ENCODE measurements at regions not wholly inside any gene's neighbourhood (a gene's known extent, or its start where the extent isn't known, plus 50 kb on each side); places are given as distances from the start of the nearest gene placed in this dataset.
"Not testable (repeated sequence)": the region's sequence is repeated elsewhere in the genome, so short reads cannot be mapped to it uniquely, and the experiment has no call there.

DNA sequence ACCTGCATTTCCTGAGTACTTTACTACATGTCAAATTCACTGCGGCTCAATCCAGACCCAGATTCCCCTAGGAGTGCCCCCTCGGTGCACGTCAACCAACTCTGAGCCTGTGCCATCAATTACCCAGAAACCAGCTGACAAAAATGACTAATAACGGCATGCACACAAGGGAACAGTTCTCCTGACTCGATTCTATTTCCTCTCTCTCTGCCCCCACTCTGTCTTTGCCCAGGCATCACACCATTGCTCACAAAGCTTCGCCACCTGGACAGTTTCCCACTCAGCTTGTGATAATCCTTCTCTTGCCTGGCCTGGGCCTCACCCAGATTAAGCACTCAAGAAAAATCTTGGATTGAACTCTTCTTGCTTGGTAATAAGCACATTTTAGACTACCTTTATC is 115.3 kb upstream of the NDUFV2 start:
- FAIRE-seq, result peak; percentile 17
- DNase-seq (ENCODE audit: low spot score), result peak; percentile 53

DNA sequence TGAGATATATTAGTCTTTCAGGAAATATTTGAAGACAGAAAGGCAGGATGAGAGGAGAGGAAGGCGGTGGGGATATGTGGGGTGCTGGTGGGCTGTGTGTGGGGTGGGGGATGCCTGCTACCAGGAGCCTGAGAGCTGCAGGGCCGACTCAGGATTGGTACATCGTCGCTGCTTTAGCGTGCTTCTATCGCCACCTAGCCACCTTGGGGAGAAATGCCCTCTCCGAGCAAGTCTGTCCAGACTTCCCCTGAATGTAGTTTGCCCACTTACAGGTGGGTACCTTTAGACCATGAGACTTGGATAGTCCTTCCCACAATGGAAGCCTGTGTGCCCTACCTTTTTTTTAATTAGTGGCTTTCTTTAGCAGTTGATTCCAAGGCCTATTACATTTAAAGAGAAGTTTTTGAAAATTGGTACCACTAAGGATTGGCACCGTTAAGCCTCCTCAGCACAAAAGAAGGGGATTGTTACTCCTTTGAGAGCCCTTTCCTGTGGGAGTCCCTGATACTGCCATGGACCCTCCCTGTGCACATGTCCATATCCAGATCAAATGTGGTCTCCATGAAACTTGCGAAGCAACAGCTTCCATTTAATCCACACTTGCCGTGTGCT is 114.1 kb upstream of the NDUFV2 start:
- DNase-seq (ENCODE audit: low spot score) (peak; percentile 85), FAIRE-seq (no peak)

GRCh38 chr18:8989017-8989416 is 113.5 kb upstream of the NDUFV2 start:
- DNase-seq (ENCODE audit: low spot score) (no peak), FAIRE-seq (no peak)

GRCh38 chr18:8989855-8990254 is 112.6 kb upstream of the NDUFV2 start:
- DNase-seq (ENCODE audit: low spot score) (no peak), FAIRE-seq (no peak)

- DNase-seq (ENCODE audit: low spot score), result no peak
- FAIRE-seq, result no peak
These were observed 112.0 kb upstream of the NDUFV2 start for GRCh38 chr18:8990276-8991031.

- no peak for FAIRE-seq
- no peak for DNase-seq (ENCODE audit: low spot score)
These were observed 111.3 kb upstream of the NDUFV2 start for GRCh38 chr18:8991155-8991554.

DNA sequence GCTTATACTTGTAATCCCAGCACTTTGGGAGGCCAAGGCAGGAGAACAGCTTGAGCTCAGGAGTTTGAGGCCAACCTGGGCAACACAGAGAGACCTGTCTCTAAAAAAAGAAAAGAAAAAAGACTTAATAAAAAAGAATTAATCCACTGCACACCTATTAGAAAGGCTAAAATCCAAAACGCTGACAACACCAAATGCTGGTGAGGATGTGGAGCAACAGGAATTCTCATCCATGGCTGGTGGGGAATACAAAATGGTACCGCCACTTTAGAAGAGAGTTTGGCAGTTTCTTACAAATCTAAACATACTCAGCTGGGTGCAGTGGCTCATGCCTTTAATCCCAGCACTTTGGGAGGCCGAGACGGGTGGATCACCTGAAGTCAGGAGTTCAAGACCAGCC is 110.0 kb upstream of the NDUFV2 start:
- not testable (repeated sequence) for FAIRE-seq; DNase-seq (ENCODE audit: low spot score)

DNA sequence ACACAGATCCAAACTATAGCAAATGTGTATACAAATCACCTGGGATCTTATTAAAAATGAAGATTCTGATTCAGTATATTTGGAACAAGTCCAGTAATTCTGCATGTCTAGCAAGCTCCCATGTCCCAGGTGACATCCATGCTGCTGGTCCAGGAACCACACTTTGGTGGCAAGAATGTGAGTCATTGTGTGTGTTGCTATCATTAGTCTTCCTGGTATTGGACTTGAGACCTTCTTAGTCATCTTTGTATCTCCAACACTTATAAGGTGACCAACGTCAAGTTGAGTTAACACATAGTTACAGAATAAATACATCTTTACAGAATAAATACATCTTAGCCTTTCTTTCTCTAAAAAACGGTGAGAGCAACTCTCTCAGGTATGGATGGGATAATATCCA is 107.9 kb upstream of the NDUFV2 start:
- DNase-seq (ENCODE audit: low spot score) (no peak), FAIRE-seq (peak; percentile 62)

GRCh38 chr18:8995096-8995495 is 107.4 kb upstream of the NDUFV2 start:
- FAIRE-seq (no peak), DNase-seq (ENCODE audit: low spot score) (no peak)

DNA sequence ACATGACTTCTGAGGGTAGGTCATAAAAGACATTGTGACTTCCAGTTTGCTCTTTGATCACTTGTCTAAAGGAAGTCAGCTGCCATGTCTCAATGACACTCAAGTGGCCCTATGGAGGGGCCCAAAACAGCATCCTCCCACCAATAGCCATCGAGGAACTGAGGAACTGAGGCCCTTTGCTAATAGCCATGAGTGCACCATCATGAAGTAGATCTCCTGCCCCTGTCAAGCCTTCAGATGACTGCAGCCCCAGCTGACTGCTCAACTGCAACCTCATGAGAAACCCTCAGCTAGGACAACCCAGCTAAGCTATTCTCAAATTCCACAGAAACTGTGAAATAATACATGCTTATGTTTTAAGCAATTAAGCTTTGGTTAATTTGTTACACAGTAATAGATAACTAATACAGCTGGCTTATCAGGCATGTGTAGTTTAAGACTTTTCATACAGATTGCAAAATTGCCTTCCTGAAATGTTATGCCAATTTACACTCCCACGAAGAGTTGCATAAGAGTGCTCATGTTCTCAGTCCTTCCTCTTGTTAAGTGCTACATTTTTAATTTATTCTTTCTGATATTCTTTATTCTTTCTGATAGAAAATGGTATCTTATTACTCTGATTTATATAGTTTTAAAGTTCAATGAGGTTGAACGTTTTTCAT is 105.6 kb upstream of the NDUFV2 start:
- no peak for DNase-seq (ENCODE audit: low spot score)
- peak; percentile 40 for FAIRE-seq

- DNase-seq (ENCODE audit: low spot score) (no peak), FAIRE-seq (no peak)
These were observed 104.9 kb upstream of the NDUFV2 start for GRCh38 chr18:8997634-8998033.

GRCh38 chr18:8998481-8999217 is 103.8 kb upstream of the NDUFV2 start:
- peak; percentile 45 for DNase-seq (ENCODE audit: low spot score)
- peak; percentile 77 for FAIRE-seq

GRCh38 chr18:8999872-9000271 is 102.6 kb upstream of the NDUFV2 start:
- no peak for FAIRE-seq

GRCh38 chr18:9000733-9001132 is 101.8 kb upstream of the NDUFV2 start:
- FAIRE-seq (no peak), DNase-seq (ENCODE audit: low spot score) (no peak)

More at GRCh38 chr18:8999872-9000271, 102.6 kb upstream of the NDUFV2 start:
- DNase-seq (ENCODE audit: low spot score), result no peak

- FAIRE-seq (no peak), DNase-seq (ENCODE audit: low spot score) (no peak)
These were observed 101.3 kb upstream of the NDUFV2 start for GRCh38 chr18:9001209-9001608.

DNA sequence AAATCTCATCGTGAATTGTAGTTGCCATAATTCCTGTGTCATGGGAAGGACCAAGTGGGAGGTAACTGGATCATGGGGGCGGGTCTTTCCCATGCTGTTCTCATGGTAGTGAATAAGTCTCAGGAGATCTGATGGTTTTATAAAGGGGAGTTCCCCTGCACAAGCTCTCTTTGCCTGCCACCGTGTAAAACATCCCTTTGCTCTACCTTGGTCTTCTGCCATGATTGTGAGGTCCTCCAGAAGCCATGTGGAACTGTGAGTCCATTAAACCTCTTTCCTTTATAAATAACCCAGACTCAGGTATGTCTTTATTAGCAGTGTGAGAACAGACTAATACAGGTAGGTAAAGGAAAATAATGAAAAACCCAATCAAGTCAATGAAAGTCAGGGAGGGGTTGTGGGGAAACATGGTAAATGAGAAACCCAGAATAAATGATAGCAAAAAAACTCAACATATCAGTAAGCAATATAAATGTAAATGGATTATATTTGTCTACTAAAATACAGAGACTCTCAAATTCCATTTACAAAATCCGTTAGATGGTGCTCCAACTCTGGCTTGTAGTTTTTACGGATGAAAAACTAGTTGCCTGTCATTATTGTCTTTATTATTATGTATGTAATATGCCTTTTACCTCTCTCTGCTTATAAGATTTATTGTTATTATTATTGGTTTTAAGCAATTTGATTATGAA is 98.9 kb upstream of the NDUFV2 start:
- no peak for FAIRE-seq

DNA sequence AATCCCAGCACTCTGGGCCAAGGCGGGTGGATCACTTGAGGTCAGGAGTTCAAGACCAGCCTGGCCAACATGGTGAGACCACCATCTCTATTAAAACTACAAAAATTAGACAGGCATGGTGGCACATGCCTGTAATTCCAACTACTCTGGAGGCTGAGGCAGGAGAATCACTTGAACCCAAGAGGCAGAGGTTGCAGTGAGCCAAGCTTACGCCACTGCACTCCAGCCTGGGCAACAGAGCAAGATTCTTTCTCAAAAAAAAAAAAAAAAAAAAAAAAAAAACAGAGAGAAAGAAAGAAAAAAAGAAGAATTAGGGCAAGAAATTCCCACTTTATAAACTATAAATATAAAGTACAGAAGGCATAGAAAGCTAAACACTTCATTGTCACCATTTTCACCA is 98.2 kb upstream of the NDUFV2 start:
- not testable (repeated sequence) for DNase-seq (ENCODE audit: low spot score); FAIRE-seq

More for the DNA sequence above, 98.9 kb upstream of the NDUFV2 start:
- DNase-seq (ENCODE audit: low spot score), result no peak

- FAIRE-seq; DNase-seq (ENCODE audit: low spot score): not testable (repeated sequence)
These were observed 94.8 kb upstream of the NDUFV2 start for GRCh38 chr18:9007700-9008099.

DNA sequence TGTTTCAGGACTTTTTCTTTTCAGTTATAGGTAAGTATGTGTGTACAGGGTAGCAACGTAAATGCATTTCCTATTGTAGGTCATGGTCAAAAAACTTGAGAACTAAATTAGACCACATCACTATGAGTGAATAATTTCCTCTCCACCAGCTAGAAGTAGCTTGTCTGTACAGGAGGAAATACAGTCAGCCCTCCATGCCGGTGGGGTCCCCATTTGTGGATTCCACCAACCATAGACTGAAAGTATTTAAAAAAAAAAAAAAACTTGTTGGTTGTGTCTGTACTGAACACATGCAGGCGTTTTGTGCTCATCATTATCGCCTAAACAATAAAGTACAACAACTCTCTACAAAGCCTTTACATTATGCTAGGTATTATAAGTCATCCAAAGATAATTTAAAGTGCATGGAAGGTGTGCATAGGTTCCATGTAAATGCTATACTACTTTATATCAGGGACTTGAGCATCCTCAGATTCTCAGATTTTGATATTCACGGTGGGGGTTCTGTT is 94.2 kb upstream of the NDUFV2 start:
- no peak for DNase-seq (ENCODE audit: low spot score)
- FAIRE-seq, result no peak

DNA sequence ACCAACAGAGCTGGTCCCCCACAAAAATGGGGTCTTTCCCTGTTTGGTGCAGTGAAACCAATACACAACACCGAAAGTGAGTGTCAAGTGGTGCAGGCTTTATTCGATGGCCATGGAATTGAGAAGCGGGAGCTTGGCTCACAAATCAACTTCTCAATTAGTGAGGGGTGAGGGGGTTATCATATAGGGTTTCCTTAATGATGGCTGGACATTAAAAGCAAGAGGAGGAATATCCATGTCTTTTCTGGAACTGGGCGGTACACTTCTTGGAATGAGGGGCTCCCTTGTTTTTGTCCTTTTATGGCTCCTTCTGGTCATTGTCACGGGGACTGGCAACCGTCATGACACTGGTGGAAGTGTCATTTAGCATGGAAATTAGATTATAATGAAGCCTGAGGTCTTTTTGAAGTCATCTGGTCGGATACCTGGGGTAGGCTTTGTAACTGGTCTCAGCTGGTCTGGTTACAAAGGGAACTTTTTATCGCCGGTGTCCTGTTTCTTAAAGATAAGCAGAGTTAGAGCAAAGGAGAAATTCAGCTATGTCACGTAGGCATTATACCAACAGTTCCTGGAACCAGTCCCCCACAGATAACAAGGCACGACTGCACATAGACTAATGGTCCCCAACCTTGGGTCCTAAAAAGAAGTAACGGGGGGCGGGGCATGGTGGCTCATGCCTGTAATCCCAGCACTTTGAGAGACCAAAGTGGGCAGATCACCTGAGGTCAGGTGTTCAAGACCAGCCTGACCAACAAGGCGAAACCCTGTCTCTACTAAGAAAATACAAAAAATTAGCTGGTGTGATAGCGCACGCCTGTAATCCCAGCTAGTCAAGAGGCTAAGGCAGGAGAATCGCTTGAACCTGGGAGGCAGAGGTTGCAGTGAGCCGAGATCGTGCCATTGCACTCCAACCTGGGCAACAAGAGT is 93.5 kb upstream of the NDUFV2 start:
- no peak for FAIRE-seq
- no peak for DNase-seq (ENCODE audit: low spot score)

Measured in urothelium cell line (cell line).